Inferior parietal cortex (tissue), 1 donor: ENCODE measurements at regions not wholly inside any gene's neighbourhood (a gene's known extent, or its start where the extent isn't known, plus 50 kb on each side); places are given as distances from the start of the nearest gene placed in this dataset.
"Not testable (repeated sequence)": the region's sequence is repeated elsewhere in the genome, so short reads cannot be mapped to it uniquely, and the experiment has no call there.

ENCODE experiments used
- DNase-seq: peaks from one replicate; pipeline ENCODE4 v3.0.0-alpha.2; 2016; ENCODE audit errors: extremely low spot score

DNA sequence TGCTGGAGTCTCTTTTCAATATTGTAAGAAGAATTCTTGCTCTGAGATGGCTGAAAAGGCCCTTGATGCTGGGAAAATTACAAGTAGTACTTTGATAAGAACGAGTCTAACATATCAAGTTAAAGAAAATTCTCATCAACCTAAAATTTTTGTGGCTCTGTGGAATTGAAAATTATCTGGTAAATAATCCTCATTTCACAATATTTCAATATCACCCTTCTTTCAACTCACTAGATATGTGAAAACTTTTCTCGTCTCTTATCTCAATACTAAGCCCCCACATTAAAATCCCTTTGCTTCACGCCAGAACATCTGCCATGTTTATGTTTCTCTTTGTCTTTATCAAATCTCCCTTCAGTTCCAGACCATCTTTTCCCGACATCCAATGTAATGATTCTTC lies 448.8 kb downstream of the ZNF516 start:
- no peak for DNase-seq

DNA sequence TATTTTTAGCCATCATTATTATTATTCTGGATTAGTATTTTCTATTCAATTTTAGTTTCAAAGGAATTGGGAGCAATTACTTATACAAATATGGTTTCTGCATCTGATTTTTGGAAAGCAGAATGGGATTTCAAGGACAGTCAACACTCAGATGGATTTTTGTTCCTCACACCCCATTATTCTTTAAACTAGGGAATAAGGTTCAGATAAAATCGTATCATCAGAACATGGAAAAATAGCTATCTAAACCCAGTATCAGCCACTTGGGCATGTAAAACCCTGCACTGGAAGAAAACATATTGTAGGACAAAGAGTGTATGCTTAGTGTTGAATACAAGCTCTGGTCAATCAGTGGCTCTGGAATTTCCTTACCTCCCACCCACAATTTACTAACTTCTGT lies 452.5 kb downstream of the ZNF516 start:
- DNase-seq: no peak

GRCh38 chr18:76018210-76018609 lies 476.8 kb downstream of the ZNF516 start:
- no peak for DNase-seq

DNA sequence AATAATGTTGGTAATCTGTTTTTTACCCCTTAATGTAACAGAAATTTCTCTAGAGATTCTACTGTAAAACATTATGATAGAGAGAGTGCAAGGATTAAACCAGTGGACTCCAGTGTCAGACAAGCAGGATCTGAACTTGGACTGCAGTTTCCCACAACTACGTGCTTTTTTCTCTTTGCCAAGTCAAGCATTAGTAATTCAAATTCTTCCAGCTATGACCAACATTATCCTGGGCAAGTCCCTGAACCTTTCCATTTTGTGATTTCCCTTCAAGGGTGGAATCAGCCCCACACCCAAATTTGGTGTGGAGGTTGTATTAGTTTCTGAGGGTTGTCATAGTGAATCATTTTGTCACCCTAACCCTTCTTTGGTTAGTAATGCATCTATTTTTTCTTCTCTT lies 482.0 kb downstream of the ZNF516 start:
- no peak for DNase-seq

DNA sequence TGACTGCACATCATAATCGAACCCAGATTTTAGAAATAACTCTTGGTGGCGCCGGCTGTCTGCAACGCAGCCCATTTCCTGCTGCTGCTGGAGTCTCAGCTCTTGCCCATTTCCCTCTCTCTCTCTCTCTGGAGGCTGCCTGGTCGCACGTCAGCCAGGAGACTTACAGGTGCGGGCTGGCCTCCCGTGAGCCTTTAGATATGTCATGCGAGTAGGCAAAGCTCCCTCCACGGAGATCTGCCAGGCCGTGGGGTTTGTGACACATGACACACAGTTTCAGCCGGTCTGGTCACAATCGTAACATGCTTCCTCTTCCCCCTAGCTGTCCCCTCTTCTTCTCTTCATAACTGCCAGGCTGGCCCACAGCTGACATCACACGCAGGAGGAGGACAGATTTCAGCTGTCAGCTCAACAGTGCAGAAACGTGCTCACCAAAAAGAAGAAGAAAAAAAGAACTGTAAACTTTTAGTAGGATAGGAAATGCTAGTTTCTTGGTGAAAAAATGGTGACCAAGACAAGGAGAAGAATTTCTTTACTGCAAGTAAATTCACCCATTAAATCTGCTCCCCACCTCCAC lies 489.3 kb downstream of the ZNF516 start:
- DNase-seq: no peak

- not testable (repeated sequence) for DNase-seq
These were observed 507.1 kb downstream of the ZNF516 start for GRCh38 chr18:75987913-75988312.

- no peak for DNase-seq
These were observed 510.2 kb downstream of the ZNF516 start for GRCh38 chr18:75984853-75985252.

DNA sequence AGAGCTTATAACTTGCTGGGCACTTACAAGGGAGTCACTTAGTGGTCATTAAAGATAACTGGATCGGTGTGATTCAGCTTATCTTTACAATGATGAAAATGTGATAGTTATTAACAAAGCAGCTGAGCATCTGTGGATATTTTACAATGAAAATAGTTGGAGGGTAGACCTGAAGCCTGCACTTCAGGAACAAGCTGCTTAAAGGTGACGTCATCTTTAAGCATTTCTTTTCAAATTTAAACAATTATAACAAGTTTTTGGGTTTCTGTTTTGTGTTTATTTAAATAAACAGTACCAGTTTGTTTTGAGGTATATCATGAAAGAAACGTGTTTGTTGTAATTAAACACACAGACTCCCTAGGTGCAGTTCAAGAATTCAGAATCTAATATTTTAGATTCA lies 513.9 kb downstream of the ZNF516 start:
- DNase-seq: no peak

DNA sequence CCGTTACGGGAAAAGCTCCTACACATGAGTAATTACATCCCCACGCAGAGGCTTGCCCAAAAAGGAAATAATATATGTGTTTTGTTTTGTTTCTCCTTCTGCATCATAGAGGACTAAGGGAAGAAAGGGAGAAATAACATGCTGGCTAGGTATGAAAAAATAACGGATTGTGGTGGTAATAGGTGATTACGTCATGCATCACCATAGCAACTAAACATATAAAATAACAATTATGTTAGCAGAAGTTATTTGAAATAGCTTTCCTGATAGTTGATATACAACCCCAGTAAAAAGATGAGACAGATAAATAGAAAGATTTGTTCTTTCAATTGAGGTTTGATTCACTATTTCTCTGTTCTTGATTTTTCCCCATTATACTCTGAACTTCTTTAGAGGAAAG lies 518.0 kb downstream of the ZNF516 start:
- DNase-seq: no peak

DNA sequence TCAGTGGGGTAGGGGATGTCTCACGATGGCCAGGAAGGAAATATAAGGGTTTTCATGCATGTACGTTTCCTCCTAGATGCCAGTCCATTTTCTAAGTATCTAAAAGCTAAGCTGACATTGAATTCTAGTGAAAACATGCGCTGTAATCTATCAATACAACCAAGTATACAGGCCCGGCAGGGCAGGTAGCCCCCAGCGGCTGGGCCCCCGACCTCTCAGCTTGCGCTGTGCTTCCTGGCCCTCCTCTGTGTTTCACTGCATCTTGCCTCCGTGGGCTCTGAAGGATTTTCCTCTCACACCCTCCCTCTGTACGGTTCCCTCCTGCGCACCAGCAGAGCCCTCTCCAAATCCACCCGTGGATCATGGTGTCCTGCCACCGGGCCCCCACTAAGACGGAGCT lies 524.8 kb downstream of the ZNF516 start:
- no peak for DNase-seq

- no peak for DNase-seq
These were observed 528.6 kb downstream of the ZNF516 start for GRCh38 chr18:75966431-75966830.

DNA sequence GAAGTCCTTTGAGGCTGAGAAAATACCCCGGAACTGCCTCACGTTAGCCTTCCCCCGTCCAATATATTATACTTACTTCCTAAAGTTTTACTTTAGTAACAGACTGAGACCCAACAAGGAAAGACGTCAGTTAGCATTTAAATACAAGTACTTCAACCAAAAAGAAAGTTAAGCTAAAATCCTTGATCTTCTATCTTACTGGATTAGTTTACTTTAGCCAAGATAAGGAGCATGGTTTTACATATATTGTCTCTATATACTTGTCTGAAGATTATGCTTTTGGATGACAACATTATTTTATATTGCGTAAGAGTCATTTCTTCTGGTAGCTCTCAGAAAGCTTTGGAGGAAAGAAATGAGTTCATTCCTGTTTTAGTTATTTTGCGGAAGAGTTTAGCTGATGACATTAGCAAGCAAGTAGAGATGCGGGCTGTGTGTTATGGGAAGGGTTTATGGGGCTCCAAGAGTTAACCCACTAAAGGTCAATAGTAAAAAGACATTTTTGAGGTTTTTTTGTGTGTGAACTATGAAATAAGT lies 532.9 kb downstream of the ZNF516 start:
- no peak for DNase-seq

DNA sequence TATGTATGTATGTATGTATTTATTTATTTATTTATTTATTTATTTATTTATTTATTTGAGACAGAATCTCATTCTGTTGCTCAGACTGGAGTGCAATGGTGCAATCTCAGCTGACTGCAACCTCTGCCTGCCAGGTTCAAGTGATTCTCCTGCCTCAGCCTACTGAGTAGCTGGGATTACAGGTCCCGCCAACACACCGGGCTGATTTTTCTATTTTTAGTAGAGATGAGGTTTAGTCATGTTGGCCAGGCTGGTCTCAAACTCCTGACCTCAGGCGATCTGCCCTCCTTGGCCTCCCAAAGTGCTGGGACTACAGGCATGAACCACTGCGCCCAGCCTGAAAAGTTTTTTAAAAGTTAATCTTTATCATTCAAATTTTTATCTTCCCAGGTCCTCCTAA lies 532.9 kb upstream of the SMIM21 start:
- not testable (repeated sequence) for DNase-seq

DNA sequence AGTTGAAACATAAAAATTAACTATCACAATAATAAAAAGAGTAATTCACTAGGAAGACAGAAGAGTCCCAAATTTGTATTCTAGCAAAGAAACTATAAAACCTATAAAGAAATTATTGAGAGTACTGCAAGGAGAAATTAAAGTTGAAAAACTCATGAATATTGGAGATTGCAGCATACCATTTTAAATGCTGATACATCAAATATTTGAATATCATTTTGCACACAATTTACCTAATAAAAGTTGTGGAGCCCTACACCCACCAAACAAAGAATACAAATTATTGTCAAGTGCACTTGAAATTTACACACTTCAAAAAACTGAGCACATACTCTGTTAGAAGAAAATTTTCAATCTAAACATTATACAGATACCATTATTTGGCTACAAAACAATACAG lies 531.6 kb upstream of the SMIM21 start:
- no peak for DNase-seq

DNA sequence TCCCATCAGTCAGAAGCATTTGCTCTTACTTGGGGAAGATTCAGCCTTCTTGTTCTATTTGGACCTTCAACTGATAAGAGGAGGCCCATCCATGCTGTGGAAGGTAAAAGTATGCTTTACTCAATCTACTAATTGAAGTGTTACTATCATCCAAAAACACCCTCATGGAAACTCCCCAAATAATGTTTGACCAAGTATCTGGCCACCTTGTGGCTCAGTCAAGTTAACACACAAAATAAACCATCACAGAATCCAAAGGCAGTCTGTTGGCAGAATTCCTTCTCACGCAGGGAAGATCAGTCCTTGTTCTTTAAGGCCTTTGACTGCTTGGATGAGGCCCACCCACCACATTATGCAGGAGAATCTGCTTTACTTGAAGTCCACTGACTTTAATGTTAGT lies 531.2 kb upstream of the SMIM21 start:
- DNase-seq: no peak

- no peak for DNase-seq
These were observed 517.9 kb upstream of the SMIM21 start for GRCh38 chr18:75945265-75945933.

GRCh38 chr18:75937306-75937705 lies 509.8 kb upstream of the SMIM21 start:
- DNase-seq: no peak

- no peak for DNase-seq
These were observed 509.4 kb upstream of the SMIM21 start for GRCh38 chr18:75936862-75937261.

DNA sequence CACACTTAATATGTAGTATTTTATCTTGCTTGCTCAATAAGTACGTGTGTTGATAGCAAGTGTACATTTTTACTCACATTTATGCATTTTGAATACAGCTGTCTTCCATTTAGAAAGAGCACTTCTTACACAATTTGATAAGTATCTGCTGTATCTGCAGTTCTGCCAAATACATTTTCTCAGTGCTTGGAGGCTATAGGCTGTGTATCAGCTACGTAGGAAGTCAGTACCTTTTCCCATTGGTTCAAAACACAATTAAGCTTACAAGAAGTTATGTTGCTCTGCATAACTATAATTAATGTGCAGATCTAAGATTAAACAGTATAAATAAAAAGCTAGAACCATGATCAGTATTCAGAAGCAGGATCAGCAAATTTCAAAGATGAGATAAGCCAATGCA lies 503.6 kb upstream of the SMIM21 start:
- no peak for DNase-seq

- DNase-seq: no peak
These were observed 501.2 kb upstream of the SMIM21 start for GRCh38 chr18:75928706-75929105.

GRCh38 chr18:75927791-75928190 lies 500.3 kb upstream of the SMIM21 start:
- DNase-seq: no peak

DNA sequence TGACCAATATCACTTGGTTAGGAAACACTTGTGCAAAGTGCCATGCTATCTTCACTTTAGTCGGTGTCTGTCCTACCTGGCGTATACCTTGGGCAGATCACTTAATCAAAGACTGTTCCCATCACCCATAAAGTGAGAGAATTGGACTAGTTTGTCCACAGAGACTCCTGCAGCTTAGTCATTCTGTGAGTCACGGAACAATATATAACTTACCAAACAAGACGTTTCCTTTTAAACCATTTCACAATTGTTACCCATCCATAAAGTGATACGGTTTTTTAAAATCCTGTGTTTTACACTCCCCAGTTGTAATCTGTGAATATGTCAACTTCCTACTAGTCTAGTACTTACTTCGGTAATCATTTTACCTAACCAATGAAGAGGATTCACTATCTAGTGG lies 499.3 kb upstream of the SMIM21 start:
- DNase-seq: no peak

GRCh38 chr18:75923169-75923568 lies 495.7 kb upstream of the SMIM21 start:
- DNase-seq: peak; percentile 69

GRCh38 chr18:75916624-75916982 lies 489.1 kb upstream of the SMIM21 start:
- no peak for DNase-seq
